Fibroblast of skin of right quadriceps (primary cell): ENCODE measurements at regions not wholly inside any gene's neighbourhood (a gene's known extent, or its start where the extent isn't known, plus 50 kb on each side); places are given as distances from the start of the nearest gene placed in this dataset.
"Not testable (repeated sequence)": the region's sequence is repeated elsewhere in the genome, so short reads cannot be mapped to it uniquely, and the experiment has no call there.

Experiments used
- DNase-seq: peaks from one replicate; pipeline ENCODE4 v3.0.0-alpha.2; 2013

DNA sequence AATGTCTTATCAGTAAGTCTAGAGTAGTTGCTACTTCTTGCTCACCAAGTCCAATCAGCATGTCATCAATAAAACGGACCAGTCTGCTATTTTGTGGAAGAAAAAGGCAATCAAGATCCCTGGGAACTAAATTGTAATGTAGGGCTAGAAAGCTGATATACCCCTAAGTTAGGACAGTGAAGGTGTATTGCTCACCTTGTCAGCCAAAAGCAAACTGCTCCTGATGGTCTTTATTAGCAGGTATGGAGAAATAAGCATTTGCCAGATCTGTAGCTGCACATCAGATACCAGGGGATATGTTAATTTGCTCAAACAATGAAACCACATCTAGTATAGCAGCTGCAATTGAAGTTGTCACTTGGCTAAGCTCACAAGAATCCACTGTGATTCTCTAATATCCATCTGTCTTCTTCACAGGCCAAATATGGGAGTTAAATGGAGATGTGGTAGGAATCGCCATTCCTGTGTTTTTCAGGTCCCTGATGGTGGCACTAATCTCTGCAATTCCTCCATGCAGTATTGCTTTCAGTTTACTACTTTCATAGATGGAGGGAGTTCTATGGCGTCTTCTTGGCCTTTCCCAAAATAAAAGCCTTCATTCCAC is 75.0 kb downstream of the TMEM237 start:
- DNase-seq = no peak

DNA sequence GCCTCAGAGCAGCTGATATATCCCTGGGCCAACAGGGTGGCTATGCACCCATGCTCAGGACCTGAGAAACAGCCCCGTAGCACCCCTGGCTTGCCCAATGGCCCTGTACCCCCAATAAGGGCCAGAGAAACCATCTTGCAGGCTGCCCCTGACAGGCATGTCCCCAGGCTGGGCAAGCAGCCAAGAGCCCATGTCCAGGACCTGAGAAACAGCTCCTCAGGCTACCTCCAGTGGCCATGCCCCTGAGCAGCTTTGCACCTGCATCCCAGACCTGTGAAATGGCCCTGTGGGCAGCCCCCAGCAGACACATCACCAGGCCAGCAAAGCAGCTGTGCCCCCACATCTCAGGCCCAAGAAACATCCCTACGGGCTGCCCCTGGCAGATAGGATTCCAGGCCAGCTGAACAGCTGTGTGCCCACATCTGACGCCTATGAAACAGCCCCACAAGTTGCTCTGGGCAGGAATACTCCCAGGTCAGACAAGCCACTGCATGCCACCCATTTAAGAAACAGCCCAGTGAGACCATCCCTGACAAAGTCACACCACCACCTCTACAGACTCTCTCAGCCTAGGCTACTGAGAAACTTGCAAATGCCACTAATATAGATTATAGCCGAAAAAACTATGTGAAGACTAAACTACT is 84.1 kb downstream of the TMEM237 start:
- DNase-seq = no peak

DNA sequence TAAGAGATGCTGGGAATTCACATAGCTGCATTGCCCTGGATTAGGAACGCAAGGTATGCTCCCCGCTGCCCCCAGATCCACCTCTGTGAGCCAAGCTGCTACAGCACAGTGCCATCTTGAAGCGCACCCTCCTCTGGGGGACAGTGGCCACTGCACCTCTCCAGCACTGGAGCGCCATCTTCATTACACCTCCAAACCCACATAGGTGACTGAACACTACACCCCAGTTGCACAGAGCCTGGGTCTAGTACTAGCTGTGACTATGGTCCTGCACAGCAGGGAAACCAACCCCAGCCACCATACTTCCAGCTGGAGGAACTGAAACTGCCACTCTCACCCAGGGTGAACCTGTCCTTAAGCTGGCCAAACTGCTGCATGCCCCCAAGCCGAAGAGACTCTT is 84.6 kb downstream of the TMEM237 start:
- no peak for DNase-seq

DNA sequence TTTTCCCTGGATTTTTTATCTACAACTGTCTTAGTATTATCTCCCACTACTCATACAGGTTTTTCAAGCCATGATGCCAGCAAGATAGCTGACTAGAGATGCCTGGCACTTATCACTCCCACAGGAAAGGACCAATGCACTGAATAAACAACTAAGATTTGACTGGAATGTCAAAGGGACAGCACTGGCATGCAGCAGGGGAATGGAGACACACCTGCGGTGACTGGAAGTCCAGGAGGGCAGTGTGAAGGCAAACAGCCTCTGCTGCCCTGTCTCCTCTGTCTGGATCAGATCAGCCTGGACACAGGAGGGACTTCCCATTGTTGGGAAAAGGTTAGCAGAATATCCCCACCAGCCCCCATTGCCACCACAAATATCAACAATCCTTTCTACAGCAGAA is 85.1 kb downstream of the TMEM237 start:
- DNase-seq = no peak

DNA sequence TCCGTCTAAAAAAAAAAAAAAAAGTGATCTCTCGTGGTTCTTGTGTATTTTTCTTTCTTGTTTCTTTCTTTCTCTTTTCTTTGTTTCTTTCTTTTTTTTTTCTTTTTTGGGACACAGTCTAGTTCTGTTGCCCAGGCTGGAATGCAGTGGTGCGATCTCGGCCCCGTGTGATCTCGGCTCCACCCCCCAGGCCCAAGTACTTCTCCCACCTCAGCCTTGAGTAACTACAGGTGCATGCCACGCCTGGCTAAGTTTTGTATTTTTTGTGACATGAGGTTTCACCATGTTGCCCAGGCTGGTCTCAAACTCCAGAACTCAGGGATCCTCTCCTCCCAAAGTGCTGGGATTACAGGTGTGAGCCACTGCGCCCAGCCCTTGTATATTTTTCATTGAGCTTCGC is 91.4 kb downstream of the TMEM237 start:
- no peak for DNase-seq

DNA sequence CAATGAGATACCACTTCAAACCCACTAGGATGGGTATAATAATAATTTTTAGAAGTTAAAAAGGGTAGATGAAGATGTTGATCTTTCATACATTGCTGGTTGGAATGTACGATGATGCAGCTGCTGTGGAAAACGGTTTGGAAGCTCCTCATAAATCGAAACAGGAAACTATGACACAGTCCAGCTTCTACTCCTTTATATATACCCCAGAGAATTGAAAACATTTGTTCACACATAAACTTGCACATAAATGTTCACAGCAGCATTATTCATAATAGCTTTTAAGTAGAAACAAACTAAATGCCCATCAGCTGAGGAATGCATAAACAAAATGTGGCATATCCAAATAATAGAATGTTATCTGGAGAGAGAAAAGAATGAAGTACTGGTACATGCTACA is 95.0 kb downstream of the STRADB start:
- DNase-seq = peak; percentile 78

DNA sequence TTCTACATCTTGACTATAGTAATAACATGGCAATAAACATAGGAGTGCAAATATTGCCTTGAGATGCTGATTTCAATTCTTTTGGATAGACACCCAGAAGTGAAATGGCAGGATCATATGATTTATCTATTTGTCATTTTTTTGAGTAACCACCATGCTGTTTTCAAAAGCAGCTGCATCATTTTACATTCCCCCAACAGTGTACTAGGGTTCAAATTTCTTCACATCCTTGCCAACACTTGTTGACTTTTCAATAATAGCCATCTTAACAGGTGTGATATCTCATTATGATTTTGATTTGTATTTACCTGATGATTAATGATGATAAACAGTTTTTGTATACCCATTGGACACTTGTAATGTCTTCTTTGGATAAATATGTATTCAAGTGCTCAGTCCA is 90.8 kb downstream of the STRADB start:
- no peak for DNase-seq

DNA sequence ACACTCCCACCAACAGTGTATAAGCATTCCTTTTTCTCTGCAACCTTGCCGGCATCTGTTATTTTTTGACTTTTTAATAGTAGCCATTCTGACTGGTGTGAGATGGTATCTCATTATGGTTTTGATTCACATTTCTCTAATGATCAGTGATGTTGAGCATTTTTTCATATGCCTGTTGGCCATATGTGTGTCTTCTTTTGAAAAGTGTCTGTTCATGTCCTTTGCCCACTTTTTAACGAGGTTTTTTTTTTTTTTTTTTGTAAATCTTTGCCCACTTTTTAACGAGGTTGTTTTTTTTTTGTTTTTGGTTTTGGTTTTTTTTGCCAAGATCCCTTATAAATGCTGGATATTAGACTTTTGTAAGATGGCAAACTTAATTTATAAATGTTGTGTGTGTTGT is 87.7 kb downstream of the STRADB start:
- not testable (repeated sequence) for DNase-seq

DNA sequence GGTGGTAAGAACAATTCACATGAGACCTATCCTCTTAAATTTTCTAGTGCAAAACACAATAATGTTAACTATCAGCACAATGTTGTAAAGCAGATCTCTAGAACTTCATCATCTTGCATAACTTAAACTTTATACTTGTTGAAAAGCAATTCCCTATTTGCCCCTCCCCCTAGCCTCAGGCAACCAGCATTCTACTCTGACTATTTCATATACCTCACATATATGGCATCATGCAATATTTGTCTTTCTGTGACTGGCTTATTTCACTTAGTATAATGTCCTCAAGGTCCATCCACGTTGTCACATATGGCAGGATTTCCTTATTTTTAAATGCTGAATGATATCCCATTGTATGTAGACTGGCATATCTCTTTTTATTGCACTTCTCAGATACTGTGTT is 86.5 kb downstream of the STRADB start:
- no peak for DNase-seq

DNA sequence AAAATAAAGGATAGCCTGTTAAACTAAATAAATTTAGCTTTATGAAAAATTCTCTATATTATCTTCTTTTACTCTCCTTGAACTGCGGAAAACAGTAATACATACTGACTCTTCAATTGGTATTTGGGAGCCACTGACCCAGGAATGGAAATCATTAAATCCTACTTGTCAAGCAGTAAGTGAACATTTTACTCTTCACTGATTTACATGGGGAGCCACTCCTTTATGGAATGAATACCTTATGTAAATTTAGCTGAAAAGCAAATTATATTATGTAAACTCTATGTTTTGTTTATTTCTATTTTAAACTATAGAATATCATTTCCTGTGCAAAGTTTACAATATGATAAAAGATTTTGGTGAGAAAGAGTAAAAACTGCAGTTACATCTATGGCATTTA is 85.2 kb downstream of the STRADB start:
- DNase-seq = no peak

DNA sequence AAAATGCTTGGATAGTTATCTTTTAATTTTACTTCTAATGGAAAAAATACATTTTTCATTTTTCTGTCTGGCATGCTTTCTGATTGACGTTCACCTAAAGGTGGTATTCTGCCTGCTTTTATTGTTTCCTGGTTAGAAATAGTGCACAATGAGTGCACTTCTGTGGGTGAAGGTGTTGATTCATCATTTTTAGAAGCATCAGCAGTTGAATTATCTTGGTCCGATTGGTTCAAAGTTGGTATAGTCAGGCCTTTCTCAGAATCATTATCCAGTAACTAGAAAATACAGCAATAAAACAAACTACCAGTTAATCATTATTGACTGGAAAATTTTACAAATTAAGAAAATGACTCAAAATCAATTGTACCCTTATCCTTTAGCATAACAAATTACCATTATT is 84.5 kb downstream of the STRADB start:
- DNase-seq = no peak

DNA sequence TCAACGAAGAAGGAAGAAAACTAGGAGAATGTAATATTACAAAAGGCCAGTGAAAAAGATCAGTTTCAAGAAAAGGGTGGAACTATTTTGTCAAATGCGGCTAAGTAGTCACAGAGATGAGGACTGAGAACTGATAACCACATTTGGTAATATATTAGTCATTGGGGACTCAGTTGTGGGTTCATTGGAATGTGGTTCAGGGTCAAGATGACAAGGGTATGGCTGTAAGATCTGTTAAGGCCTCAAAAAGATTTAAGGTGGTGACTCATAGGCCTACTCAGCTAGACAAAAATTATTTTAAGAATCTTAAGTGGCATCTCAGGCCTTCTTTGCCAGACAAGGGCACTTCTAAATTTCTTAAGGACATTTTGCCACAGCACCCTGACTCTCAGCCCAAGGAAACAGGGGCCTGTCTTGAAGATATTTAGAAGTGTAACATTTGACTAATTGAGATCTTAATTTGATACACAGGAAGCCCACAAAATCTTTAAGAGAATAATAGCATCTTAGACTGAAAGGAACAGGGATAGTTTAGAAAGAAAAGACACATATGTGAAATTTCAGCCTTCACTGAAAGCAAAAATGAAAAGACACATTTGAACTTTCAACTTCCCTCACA is 81.3 kb downstream of the STRADB start:
- peak; percentile 96 for DNase-seq
